ENCODE measurements at regions not wholly inside any gene's neighbourhood (a gene's known extent, or its start where the extent isn't known, plus 50 kb on each side); places are given as distances from the start of the nearest gene placed in this dataset.

- DNase-seq (ENCODE audit: insufficient read length, low spot score), result no peak
- FAIRE-seq, result no peak
- TF ChIP-seq CTCF (IDR thresholded peaks at IDR 0.05; ENCODE audit: insufficient read depth, missing control alignments), result no peak
Measured at GRCh38 chr1:96498744-96499340, 222.7 kb upstream of the PTBP2 start.

GRCh38 chr1:96508233-96508632 is 213.4 kb upstream of the PTBP2 start:
- FAIRE-seq (no peak), DNase-seq (ENCODE audit: insufficient read length, low spot score) (no peak)
- peak; percentile 15 for TF ChIP-seq CTCF (IDR thresholded peaks at IDR 0.05; ENCODE audit: insufficient read depth, missing control alignments)

- DNase-seq (ENCODE audit: insufficient read length, low spot score), result no peak
- no peak for FAIRE-seq
- TF ChIP-seq CTCF (IDR thresholded peaks at IDR 0.05; ENCODE audit: insufficient read depth, missing control alignments), result no peak
Measured at GRCh38 chr1:96509339-96509738, 212.2 kb upstream of the PTBP2 start.

DNA sequence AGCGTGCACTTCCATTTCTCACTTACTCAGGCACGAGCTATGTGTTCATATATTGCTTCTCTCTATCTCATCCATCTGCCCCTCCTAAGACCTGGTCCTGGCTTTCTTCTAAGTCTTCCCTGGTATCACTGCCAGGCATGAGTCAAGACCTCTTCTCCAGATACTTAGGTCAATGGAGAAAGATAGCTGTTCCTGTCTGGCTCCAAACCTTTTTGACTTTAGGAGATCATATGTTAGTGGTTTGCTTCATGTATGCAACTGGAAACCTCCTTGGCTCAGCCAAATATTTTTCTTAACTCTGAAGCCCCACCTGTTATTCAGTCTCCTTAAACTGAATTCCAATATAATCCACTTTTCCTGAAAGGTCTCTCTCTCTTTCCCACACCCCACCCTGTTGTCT is 211.6 kb upstream of the PTBP2 start:
- FAIRE-seq (no peak), DNase-seq (ENCODE audit: insufficient read length, low spot score) (no peak)
- no peak for TF ChIP-seq CTCF (IDR thresholded peaks at IDR 0.05; ENCODE audit: insufficient read depth, missing control alignments)

DNA sequence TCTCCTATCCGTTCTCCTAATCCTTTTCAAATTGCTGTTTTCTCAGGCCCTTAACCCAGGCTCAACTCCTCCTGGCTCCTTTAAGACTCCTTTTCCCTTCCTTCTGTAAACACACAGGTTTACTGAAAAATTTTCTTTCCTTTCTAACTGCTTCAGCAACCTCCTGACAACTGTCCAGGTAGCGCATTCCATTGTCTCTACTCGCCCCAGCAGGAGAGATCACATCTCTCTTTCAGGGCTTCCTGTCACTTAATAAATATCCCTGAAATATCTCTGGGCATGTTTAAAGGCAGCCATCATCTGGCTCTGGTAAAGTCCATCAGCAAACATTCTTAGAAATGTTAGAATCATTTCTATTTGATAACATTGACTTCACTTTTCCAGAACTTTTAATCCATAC is 211.2 kb upstream of the PTBP2 start:
- DNase-seq (ENCODE audit: insufficient read length, low spot score) (no peak), FAIRE-seq (no peak)
- TF ChIP-seq CTCF (IDR thresholded peaks at IDR 0.05; ENCODE audit: insufficient read depth, missing control alignments), result no peak

GRCh38 chr1:96510911-96511310 is 210.7 kb upstream of the PTBP2 start:
- DNase-seq (ENCODE audit: insufficient read length, low spot score) (no peak), FAIRE-seq (no peak)
- TF ChIP-seq CTCF (IDR thresholded peaks at IDR 0.05; ENCODE audit: insufficient read depth, missing control alignments), result no peak

DNA sequence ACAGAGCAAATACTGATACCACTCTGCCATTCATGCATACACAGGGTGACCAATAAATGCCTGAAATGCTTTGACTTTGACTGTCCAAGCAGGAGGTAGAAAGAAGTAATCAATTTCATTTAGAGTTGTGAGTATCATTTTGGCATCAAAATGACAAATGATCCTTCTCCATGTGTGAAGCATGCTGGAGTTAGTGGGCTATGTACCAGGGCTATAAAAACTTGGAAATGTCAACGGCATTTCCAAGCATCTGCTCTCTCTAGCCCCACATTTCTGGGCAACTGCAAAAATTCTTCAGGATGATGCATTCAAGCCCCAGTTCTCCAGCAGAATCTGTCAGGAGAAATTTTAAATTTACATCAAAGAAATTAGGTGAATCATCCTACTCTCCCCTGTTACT is 208.4 kb upstream of the PTBP2 start:
- TF ChIP-seq CTCF (IDR thresholded peaks at IDR 0.05; ENCODE audit: insufficient read depth, missing control alignments), result no peak
- DNase-seq (ENCODE audit: insufficient read length, low spot score) (no peak), FAIRE-seq (no peak)

Measured in D721Med (cell line).